A549 (cell line): ENCODE measurements at regions not wholly inside any gene's neighbourhood (a gene's known extent, or its start where the extent isn't known, plus 50 kb on each side); places are given as distances from the start of the nearest gene placed in this dataset.

Experiments used
- BHLHE40 ChIP-seq: IDR thresholded peaks from 2 replicates; pipeline ENCODE4 v1.6.1; 2012; ENCODE audit warnings: low read depth, low read length, inconsistent platforms
- JUNB ChIP-seq: fragments of >200 bp; sonication (Bioruptor Twin); formaldehyde crosslinking; IDR thresholded peaks from 2 replicates; pipeline ENCODE4 v1.6.1; 2016
- POLR2A ChIP-seq: IDR thresholded peaks from 2 replicates; pipeline ENCODE4 v1.6.1; 2012; ENCODE audit warnings: mild to moderate bottlenecking, low read length
- RFX5 ChIP-seq: fragments of 450-650 bp; IDR thresholded peaks from 2 replicates; pipeline ENCODE4 v1.7.1; 2014; ENCODE audit warnings: antibody characterized with exemption, mild to moderate bottlenecking, moderate library complexity

GRCh38 chr1:213693864-213694263 is 293.9 kb upstream of the PROX1 start:
- TF ChIP-seq RFX5 (no peak), BHLHE40 (no peak), JUNB (no peak), POLR2A (no peak)
